ENCODE measurements at regions not wholly inside any gene's neighbourhood (a gene's known extent, or its start where the extent isn't known, plus 50 kb on each side); places are given as distances from the start of the nearest gene placed in this dataset.

DNA sequence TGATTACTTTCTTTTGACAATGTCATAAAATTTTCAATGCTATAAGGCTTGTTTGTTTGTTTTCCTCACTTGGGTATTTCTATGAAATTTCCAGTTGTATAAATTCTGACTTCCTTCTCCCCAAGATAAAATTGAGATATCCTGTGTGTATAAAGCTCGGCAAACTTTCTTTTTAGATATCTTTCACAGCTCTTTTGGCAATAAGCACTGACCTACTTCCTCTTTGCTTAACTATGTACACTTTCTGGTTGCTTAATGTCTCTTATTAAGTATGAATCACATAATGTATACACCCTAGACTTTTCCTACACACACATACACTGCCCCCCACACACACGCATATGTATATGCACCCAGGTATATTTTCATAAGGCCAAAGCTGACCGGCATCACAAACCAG is 318.4 kb upstream of the RBMY1B start:
- TF ChIP-seq, protein P1, sequence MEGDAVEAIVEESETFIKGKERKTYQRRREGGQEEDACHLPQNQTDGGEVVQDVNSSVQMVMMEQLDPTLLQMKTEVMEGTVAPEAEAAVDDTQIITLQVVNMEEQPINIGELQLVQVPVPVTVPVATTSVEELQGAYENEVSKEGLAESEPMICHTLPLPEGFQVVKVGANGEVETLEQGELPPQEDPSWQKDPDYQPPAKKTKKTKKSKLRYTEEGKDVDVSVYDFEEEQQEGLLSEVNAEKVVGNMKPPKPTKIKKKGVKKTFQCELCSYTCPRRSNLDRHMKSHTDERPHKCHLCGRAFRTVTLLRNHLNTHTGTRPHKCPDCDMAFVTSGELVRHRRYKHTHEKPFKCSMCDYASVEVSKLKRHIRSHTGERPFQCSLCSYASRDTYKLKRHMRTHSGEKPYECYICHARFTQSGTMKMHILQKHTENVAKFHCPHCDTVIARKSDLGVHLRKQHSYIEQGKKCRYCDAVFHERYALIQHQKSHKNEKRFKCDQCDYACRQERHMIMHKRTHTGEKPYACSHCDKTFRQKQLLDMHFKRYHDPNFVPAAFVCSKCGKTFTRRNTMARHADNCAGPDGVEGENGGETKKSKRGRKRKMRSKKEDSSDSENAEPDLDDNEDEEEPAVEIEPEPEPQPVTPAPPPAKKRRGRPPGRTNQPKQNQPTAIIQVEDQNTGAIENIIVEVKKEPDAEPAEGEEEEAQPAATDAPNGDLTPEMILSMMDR (IDR thresholded peaks at IDR 0.05), result no peak
- TF ChIP-seq POLR2A (IDR thresholded peaks at IDR 0.05), result no peak
